ENCODE measurements at regions not wholly inside any gene's neighbourhood (a gene's known extent, or its start where the extent isn't known, plus 50 kb on each side); places are given as distances from the start of the nearest gene placed in this dataset.

GRCh38 chr1:83101406-83101805 lies 897.5 kb downstream of the TTLL7 start:
- H3K4me3 ChIP-seq (ENCODE audit: low read depth, low read length): no peak overlapping the region

- H3K4me3 ChIP-seq (ENCODE audit: low read depth, low read length): no peak overlapping the region
Measured at GRCh38 chr1:83100133-83100532, 898.8 kb downstream of the TTLL7 start.

GRCh38 chr1:83098791-83099190 lies 900.1 kb downstream of the TTLL7 start:
- no peak overlapping the region for H3K4me3 ChIP-seq (ENCODE audit: low read depth, low read length)

- no peak overlapping the region for H3K4me3 ChIP-seq (ENCODE audit: low read depth, low read length)
Measured at GRCh38 chr1:83098131-83098530, 900.8 kb downstream of the TTLL7 start.

GRCh38 chr1:83097715-83098114 lies 901.2 kb downstream of the TTLL7 start:
- no peak overlapping the region for H3K4me3 ChIP-seq (ENCODE audit: low read depth, low read length)

- H3K4me3 ChIP-seq (ENCODE audit: low read depth, low read length): no peak overlapping the region
Measured at GRCh38 chr1:83095570-83095969, 903.4 kb downstream of the TTLL7 start.

- H3K4me3 ChIP-seq (ENCODE audit: low read depth, low read length): no peak overlapping the region
Measured at GRCh38 chr1:83090195-83090594, 908.7 kb downstream of the TTLL7 start.

- H3K4me3 ChIP-seq (ENCODE audit: low read depth, low read length): no peak overlapping the region
Measured at GRCh38 chr1:83087851-83088250, 911.1 kb downstream of the TTLL7 start.

- no peak overlapping the region for H3K4me3 ChIP-seq (ENCODE audit: low read depth, low read length)
Measured at GRCh38 chr1:83086986-83087512, 911.9 kb downstream of the TTLL7 start.

GRCh38 chr1:83086346-83086745 lies 912.6 kb downstream of the TTLL7 start:
- no peak overlapping the region for H3K4me3 ChIP-seq (ENCODE audit: low read depth, low read length)

GRCh38 chr1:83083589-83084224 lies 915.2 kb downstream of the TTLL7 start:
- no peak overlapping the region for H3K4me3 ChIP-seq (ENCODE audit: low read depth, low read length)

GRCh38 chr1:83077411-83077810 lies 921.5 kb downstream of the TTLL7 start:
- no peak overlapping the region for H3K4me3 ChIP-seq (ENCODE audit: low read depth, low read length)

GRCh38 chr1:83075107-83075506 lies 923.8 kb downstream of the TTLL7 start:
- no peak overlapping the region for H3K4me3 ChIP-seq (ENCODE audit: low read depth, low read length)

- H3K4me3 ChIP-seq (ENCODE audit: low read depth, low read length): no peak overlapping the region
Measured at GRCh38 chr1:83067954-83068353, 931.0 kb downstream of the TTLL7 start.

- no peak overlapping the region for H3K4me3 ChIP-seq (ENCODE audit: low read depth, low read length)
Measured at GRCh38 chr1:83065952-83066727, 932.8 kb downstream of the TTLL7 start.

GRCh38 chr1:83064589-83065242 lies 934.2 kb downstream of the TTLL7 start:
- H3K4me3 ChIP-seq (ENCODE audit: low read depth, low read length): no peak overlapping the region

GRCh38 chr1:83060651-83061390 lies 938.1 kb downstream of the TTLL7 start:
- no peak overlapping the region for H3K4me3 ChIP-seq (ENCODE audit: low read depth, low read length)

- H3K4me3 ChIP-seq (ENCODE audit: low read depth, low read length): no peak overlapping the region
Measured at GRCh38 chr1:83060221-83060620, 938.7 kb downstream of the TTLL7 start.

GRCh38 chr1:83058327-83058726 lies 940.6 kb downstream of the TTLL7 start:
- no peak overlapping the region for H3K4me3 ChIP-seq (ENCODE audit: low read depth, low read length)

GRCh38 chr1:83055391-83056170 lies 943.4 kb downstream of the TTLL7 start:
- H3K4me3 ChIP-seq (ENCODE audit: low read depth, low read length): no peak overlapping the region
